Limb (tissue), 2 donors: ENCODE measurements at regions not wholly inside any gene's neighbourhood (a gene's known extent, or its start where the extent isn't known, plus 50 kb on each side); places are given as distances from the start of the nearest gene placed in this dataset.

ENCODE experiments used
- DNase-seq, 2 donors: peaks; one replicate each; pipeline ENCODE4 v3.0.0-alpha.2; 2016; ENCODE audit errors: extremely low spot score in 2 of 2

DNA sequence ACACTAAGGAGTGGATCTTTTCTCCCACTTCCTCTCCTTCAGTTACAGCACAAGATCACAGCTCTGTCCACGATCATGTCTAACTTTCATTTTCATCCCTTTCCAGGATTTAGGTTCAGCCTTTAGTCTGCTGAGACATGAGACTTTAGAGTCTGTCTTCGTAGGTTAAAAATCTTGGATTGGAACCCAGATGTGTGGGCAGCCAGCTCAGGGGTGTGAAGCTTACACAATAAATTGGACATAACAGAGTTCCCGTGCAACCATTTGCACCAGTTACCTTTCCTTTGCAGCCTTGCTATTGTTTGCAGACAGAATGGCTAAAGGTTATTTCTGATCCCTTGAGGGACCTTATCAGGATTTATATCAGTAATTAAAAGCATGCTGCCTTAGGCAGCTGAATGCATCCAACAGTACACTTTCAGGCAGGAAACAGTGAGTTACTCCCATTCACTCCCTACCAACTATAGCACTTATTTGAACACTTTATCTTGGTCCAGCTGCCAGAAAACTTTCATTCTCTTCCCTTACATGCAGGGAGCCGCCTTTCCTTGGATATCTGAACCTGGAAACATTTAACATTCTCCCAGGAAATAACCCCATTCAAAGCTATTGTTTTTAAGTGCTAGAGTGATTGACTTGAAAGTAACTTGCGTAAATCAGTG lies 87.3 kb downstream of the TMEM100 start:
- DNase-seq = no peak

GRCh38 chr17:55634702-55635101 lies 88.0 kb downstream of the TMEM100 start:
- DNase-seq = no peak

- DNase-seq = no peak
Measured at GRCh38 chr17:55632893-55633292, 89.8 kb downstream of the TMEM100 start.

DNA sequence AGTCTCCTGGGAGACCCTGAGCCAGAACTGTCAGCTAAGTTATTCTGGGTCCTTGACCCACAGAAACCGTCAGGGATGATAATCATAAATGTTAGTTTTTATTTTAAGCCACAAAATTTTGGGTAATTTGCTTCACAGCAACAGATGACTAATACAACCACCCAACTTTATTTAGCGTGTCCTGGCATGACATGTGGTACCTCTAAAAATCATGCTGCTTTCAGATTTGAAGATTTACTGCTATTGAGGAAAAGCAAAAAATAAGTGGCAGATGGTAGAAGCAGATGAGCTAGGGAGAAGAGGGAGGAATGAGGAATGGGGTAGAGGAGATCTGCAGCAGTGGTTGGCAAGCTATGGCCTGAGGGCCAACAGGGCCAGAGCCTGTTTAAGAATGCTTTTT lies 90.4 kb downstream of the TMEM100 start:
- no peak for DNase-seq

DNA sequence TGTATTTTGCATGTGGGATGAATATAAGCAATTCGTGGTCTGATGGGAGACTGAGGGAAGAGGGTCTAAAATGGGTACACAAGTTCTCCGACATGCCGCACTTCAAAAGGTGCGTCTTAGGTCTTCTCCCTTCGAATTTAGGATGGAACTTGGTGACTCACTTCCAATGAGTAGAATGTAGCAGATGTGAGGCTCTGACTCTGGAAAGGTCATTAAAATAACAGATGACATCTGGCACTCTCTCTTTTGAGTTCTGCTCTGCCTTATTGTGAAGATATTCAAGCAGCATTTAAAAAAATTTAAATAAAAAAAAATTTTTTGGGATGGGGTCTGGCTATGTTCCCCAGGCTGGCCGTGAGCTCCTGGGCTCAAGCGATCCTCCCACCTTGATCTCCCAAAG lies 92.7 kb downstream of the TMEM100 start:
- DNase-seq = no peak

DNA sequence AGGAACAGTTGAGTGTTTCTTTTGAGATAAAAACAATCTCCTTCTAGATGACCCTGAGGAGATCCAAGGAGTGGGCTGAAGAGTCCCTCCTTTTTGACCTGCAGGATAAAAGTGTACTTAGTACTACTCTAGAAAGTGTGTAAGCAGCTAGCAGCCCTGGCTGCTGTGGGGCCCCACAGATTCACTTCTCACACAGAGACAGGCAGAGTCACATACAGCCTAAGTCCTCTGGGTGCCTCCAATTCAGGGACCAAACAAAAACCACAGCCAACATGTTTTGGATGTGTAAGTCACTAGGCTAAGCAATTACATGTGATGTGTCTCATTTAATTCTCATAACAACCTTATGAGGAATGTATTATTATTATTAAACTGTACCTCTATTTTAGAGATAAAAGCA lies 97.1 kb downstream of the TMEM100 start:
- DNase-seq = no peak

- no peak for DNase-seq
Measured at GRCh38 chr17:55624772-55625433, 97.8 kb downstream of the TMEM100 start.

- DNase-seq = no peak
Measured at GRCh38 chr17:55622547-55622946, 100.1 kb downstream of the TMEM100 start.

DNA sequence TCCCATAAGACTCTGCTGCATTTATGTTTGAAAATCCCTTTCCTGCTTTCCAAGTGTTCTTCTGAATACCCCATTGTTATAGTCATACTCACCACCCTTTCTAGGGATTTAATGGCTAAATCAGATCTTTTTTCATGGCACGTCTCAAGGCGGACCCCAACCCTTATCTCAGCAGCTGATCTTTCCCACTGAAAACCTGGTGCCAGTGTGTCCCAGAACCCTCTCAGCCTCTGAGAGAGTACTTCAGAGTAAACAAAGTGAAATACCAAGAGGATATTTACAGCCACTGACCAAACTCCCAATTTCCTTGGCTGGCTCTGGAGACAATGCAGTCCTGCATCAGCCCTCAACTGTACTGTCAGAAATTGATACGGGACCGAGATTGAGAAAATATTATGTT lies 101.7 kb downstream of the TMEM100 start:
- DNase-seq = no peak

DNA sequence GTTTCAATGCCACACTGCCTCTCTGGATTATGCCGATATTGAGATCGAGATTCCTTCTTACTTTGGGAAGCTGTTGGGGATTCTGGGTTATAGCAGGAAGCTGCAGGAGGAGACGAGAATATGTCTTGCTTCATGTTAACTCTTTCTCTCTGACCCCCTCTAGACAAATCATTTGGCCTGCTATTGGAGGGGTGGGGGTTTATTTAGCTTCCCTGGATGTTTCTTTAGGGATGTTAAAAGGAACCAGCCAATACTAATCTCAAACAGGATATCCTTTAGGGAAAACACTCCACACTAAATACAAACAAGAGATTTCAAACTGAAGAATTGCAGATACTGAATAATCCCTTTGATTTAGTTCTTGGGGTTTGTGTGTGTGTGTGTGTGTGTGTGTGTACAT lies 102.6 kb downstream of the TMEM100 start:
- DNase-seq = no peak

DNA sequence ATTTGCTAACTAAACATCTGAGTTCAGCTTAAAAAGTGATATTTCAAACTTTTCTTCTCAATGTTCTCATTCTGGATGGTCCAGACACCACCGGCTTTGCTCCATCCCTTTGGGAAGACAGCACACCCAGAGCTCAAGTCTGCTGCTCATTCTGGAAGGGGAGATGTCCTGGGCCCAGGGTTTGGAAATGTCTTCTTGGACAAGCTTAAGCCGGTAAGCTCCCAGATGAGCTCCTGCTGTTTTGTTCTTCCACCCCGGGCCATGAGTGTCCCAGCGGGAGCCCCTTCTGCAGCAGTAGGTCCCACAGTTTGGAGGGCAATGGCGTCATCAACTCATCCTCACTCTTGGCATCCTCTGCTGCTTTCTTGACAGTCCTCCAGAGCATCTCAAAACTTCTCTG lies 105.2 kb downstream of the TMEM100 start:
- no peak for DNase-seq

DNA sequence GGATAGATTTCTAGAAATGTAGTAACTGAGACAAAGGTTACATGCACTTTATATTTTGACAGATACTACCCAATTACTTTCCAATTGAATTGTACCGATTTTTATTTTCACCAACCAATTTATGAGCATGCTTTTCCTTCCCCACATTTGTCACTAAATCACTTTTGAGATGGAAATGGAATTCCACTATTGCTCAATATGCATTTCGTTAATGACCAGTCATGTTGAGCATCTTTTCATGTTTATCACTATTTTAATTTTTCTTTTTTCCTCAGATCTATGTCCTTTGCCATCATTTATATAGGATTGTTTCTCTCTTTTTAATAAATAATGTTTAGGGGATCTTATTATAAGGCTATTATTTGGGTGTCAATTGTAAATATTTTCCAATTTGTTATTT lies 102.8 kb upstream of the SMIM36 start:
- no peak for DNase-seq

DNA sequence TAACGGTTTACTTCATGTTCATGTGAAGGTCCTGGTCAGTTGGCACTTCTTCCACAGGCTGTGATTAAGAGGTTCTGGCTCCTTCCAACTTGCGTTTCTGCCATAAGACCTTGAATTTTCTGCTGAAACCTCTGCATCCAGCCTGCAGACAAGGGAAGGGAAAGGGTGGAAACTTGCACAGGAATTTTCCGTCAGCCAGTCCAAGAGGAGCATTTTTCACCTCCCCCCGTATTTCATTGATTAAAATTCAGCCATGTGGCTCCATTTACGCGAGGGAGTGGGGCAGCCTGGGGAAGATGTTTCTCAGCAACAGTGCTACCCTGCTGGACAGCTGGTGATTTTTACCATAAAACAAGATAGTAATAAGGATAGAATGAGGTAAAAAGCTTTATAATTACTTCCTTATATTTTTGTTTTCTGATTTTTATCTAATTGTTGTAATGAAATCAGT lies 101.5 kb upstream of the SMIM36 start:
- peak; percentile 40 to 54 for DNase-seq

DNA sequence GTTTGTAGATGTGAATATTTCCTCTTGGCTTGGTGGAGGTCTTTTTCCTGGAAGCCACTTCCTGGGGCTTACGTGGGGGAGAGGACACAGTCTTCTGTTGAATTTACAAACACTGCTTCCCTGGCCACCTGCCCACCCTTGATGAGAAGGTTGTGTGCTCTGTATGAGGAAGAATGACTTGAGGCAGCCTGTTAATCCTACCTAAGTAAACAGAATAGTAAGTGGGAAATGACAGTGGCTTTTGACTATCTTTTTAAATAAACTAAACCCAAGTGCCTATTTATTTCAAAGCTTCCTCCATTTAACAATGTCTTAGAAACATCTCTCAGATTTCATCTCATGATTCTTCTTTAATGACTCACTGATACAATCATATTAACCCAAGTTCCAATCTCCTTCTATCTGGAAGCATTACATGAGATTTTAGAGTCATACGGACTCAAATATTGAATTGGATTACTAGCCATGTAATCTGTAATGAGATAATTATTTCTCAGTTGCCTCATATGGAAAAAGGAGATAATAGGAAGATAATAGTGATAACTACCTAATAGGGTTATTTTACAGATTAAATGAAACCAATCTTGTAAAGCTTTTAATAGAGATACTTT lies 96.6 kb upstream of the SMIM36 start:
- DNase-seq = peak in 1 of 2 donors; percentile 45

GRCh38 chr17:55606488-55606815 lies 95.2 kb upstream of the SMIM36 start:
- peak; percentile 43 to 74 for DNase-seq

DNA sequence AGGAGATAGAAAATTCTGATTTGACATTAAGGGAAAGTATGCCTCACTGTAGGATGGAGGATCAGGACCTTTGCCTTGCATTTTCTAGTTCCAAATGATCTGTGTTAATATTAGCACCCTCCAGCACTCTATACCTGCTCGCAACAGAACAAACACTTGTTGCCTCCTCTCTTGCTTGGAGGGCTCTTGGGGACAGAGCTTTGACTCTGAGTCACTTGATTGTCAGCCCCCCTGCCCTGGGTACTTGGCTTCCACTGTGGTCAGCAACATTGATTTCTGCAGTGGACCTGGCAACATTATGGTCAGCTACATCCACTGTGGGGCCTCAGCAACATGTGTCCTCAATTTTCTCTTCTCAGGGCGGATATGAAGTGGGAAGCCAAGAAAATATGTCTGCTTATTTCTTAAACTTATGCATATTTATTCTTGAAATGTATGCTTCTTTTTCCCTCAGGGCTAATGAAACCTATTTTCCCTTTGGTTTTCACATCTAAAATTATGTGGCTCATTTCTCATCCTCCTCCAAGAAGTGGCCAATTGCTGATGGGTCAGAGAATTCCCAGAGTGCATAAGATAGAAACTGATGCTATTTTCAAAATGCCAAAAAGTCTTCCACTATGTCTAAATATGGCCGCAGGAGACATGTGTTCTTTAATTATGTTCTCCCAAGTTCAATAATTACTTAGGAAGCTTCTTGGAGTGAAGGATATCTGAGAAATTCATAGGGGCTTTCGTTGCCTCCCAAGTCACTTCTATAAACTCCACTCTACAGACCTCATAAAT lies 94.6 kb upstream of the SMIM36 start:
- DNase-seq = no peak

DNA sequence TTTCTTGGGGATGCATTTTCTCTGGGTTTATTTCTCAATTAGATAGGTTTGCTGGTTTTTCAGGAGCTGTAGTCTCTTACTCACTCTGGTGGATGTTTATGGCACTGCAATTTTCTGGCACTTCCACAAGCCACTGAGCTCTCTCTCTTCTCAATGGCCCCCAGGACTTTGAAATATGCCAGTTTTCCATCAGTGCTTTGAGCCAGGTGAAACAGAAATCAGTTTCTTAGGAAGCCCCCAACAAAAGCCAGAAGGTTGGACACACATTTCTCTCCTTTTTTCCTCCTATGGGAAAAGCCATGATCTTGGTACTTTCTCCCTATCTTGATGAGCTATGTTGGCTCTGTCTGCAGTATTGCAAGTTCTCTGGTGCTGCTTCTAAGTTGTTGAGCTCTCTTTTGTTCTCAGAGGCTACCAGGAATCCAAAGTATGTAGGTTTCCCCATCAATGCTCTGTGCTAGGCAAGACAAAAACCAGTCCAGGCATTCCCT lies 90.7 kb upstream of the SMIM36 start:
- DNase-seq = no peak

DNA sequence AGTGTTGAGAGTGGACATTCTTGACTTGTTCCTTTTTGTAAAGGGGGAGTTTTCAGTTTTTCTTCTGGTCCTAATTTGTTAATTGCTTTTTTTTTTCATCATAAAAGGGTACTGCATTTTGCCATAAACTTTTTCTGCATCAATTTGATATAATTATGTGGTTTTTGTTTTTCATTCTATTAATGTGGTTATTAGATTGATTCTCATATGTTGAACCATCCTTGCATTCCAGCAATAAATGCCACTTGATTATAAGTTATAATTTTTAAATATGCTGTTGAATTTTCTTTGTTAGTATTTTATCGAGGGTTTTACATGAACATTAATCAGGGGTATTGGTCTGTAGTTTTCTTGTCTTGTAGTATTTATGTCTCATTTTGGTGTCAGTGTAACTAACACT lies 87.2 kb upstream of the SMIM36 start:
- no peak for DNase-seq

DNA sequence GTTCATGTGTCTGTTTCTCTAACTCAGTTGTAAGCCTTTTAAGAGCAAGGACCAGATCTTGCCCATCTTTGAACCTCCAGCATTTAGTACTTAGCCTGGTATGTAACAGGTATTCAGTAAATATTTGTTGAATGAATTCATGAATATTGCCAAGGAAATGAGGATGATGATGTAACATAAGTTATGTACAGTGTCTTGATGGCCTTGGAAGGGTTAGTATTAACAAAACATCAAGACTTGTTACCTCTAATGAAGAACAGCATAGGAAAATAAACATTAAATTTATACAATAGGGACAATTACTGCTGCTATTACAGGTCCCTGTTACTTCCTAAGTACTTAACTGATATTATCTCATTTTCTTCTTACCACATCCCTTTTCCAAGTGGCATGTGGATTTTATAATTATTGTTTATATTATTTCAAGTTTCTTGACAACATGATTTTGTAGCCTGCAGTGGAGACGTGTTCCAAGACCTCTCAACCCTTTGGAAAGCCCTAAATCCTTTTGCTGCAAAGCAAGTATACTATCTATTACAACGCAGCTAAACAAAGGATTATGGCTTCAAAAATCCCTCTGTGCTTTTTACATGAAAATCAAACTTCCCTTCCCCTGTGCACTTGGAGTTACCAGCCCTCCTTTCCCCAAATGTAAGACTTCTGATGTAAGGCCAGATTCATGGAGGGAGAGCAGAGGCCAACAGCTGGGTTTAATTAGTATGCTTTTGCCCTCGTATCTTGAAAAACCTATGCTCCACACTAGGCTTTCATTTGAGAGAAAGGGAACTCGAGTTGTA lies 77.4 kb upstream of the SMIM36 start:
- no peak for DNase-seq

GRCh38 chr17:55587608-55588139 lies 76.4 kb upstream of the SMIM36 start:
- peak in 1 of 2 donors; percentile 81 for DNase-seq

DNA sequence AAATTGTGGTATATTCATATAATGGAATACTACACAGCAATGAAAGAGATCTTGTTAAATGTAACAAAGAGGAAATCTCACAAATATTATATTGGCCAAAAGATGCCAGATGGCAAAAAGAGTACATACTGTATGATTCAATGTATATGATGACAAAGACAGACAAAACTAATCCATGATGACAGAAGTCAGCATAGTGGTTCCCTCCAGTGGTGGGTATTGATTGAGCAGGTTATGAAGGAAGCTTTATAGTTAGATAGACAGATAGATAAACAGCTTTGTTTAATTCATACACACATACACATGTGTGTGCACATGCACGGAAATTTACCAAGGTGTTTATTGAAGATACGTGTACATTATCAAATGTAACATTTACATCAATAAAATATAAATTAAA lies 74.4 kb upstream of the SMIM36 start:
- DNase-seq = no peak
